ENCODE measurements at regions not wholly inside any gene's neighbourhood (a gene's known extent, or its start where the extent isn't known, plus 50 kb on each side); places are given as distances from the start of the nearest gene placed in this dataset.
A peak's percentile ranks its signal among the peaks of the same experiment; 100 is the strongest.

DNA sequence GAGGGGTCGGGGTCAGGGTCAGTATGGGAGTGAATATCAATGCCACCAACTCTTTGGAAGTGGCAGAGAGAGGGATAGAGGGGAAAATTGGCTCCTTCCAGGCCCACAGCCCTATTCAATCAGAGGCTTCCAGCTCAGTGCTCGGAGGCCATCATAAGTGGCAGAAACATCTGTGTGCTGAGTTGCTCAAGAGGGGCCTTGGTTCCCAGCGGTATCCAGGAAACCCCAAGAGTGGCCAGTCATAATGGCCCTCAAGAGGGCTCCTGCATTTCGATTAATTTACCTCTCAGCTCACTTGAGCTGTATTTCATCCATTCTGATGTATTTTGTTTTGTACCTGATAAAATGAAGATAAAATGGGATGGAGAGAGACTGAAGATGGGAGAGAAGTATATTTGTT lies 154.3 kb upstream of the EOLA2 start:
- intact Hi-C loops (cut with DNase I): no loop called here
- Histone ChIP-seq H3K4me3 (no peak overlapping the region), H3K9me3 (no peaks in the 10 kb centered on the region), H3K27me3 (no peaks in the 10 kb centered on the region), H3K27ac (no peak overlapping the region), H3K4me1 (no peaks in the 10 kb centered on the region), H3K36me3 (no peaks in the 10 kb centered on the region)
- ATAC-seq: no peak
- no peak for TF ChIP-seq POLR2A (IDR thresholded peaks at IDR 0.05)
- no peak for TF ChIP-seq CTCF (IDR thresholded peaks at IDR 0.05)
- 69% methylated on average over 2 of the region's 4 CpGs for WGBS (ENCODE audit: insufficient coverage, low coverage, low lambda C conversion rate, missing lambda C conversion rate)
- DNase-seq: no peak

DNA sequence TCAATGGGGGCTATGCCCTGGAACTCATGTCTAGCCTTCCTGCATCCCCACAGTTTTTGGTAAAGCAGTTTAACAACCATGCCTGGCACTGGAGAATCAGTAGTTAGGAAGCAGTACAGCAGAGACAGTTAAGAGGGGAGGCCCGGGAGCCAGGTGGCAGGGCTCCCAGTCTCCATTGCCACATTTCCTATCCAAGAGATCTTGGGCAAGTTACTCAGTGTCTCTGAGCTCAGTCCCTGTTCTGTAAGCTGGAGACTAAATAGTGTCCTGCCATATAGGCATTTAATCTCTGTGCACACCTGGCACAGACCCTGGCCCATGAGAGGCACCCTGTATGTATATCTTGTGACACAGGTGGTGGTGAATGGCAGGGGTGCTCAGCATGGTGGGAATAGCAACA lies 156.1 kb upstream of the EOLA2 start:
- Histone ChIP-seq H3K36me3 (no peaks in the 10 kb centered on the region), H3K4me3 (no peak overlapping the region), H3K27ac (no peak overlapping the region), H3K27me3 (no peaks in the 10 kb centered on the region), H3K4me1 (no peaks in the 10 kb centered on the region), H3K9me3 (no peaks in the 10 kb centered on the region)
- intact Hi-C loops (cut with DNase I): no loop called here
- WGBS (ENCODE audit: insufficient coverage, low coverage, low lambda C conversion rate, missing lambda C conversion rate): 40% methylated on average over 1 of the region's 1 CpG
- ATAC-seq (no peak), DNase-seq (no peak)
- TF ChIP-seq POLR2A (IDR thresholded peaks at IDR 0.05): no peak
- TF ChIP-seq CTCF (IDR thresholded peaks at IDR 0.05): no peak

GRCh38 chrX:150094996-150095395 lies 156.7 kb upstream of the EOLA2 start:
- no peaks in the 10 kb centered on the region for H3K9me3 ChIP-seq
- H3K27ac ChIP-seq: no peak overlapping the region
- no peak for ATAC-seq
- H3K36me3 ChIP-seq: no peaks in the 10 kb centered on the region
- TF ChIP-seq POLR2A (IDR thresholded peaks at IDR 0.05): no peak
- no peak for TF ChIP-seq CTCF (IDR thresholded peaks at IDR 0.05)
- no peak overlapping the region for H3K4me3 ChIP-seq
- intact Hi-C loops (cut with DNase I): no loop called here
- no peaks in the 10 kb centered on the region for H3K4me1 ChIP-seq
- no peak for DNase-seq
- no peaks in the 10 kb centered on the region for H3K27me3 ChIP-seq

DNA sequence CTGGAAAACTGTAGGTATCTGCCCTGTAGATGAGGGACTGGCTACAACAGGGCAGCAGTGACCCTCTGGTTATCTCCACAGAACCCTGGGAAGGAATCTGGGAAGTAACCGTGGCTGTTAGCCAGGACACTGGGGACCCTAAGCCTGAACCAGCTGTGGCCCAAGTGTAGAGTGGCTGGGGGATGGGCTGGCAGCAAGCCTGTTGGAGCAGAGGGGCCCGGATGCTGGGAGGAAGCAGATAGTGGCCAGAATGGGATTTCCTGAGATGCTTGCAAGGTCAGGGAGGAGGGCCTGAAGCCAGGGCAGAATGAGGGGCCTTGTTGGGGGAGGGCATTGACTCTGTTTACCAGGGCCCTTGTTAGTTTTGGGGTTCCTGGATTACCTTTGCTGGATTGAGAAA lies 161.0 kb upstream of the EOLA2 start:
- no peak overlapping the region for H3K27ac ChIP-seq
- H3K9me3 ChIP-seq: no peaks in the 10 kb centered on the region
- intact Hi-C loops (cut with DNase I): no loop called here
- ATAC-seq: peak; percentile 33 to 69 (median 62)
- no peaks in the 10 kb centered on the region for H3K36me3 ChIP-seq
- no peaks in the 10 kb centered on the region for H3K27me3 ChIP-seq
- no peak for TF ChIP-seq POLR2A (IDR thresholded peaks at IDR 0.05)
- no peak for TF ChIP-seq CTCF (IDR thresholded peaks at IDR 0.05)
- 40% methylated on average over 1 of the region's 2 CpGs for WGBS (ENCODE audit: insufficient coverage, low coverage, low lambda C conversion rate, missing lambda C conversion rate)
- no peak for DNase-seq
- H3K4me3 ChIP-seq: no peak overlapping the region
- H3K4me1 ChIP-seq: no peaks in the 10 kb centered on the region

- intact Hi-C loops (cut with DNase I): no loop called here
These were observed 162.0 kb upstream of the EOLA2 start for GRCh38 chrX:150100261-150100660.

More at GRCh38 chrX:150100261-150100660, 162.0 kb upstream of the EOLA2 start:
- no peak overlapping the region for H3K27ac ChIP-seq
- no peaks in the 10 kb centered on the region for H3K4me1 ChIP-seq
- H3K36me3 ChIP-seq: no peaks in the 10 kb centered on the region
- H3K27me3 ChIP-seq: no peaks in the 10 kb centered on the region
- DNase-seq: no peak
- H3K9me3 ChIP-seq: no peaks in the 10 kb centered on the region
- TF ChIP-seq CTCF (IDR thresholded peaks at IDR 0.05): no peak
- TF ChIP-seq POLR2A (IDR thresholded peaks at IDR 0.05): no peak
- no peak overlapping the region for H3K4me3 ChIP-seq
- ATAC-seq: no peak
- 48% methylated on average over 3 of the region's 3 CpGs for WGBS (ENCODE audit: insufficient coverage, low coverage, low lambda C conversion rate, missing lambda C conversion rate)

All from right lobe of liver (tissue), 6 donors.